ENCODE measurements at regions not wholly inside any gene's neighbourhood (a gene's known extent, or its start where the extent isn't known, plus 50 kb on each side); places are given as distances from the start of the nearest gene placed in this dataset.

GRCh38 chr13:57988276-57988675 is 356.7 kb downstream of the PCDH17 start:
- Mint-ChIP-seq H3K36me3 (ENCODE audit: insufficient read depth in 1 of 3, low read depth in 3 of 3) (peaks cover 0 to 4% (median 0%) of the 10 kb centered on the region in 3 experiments; a peak in 2 of 7 replicates), H3K4me3 (no peak overlapping the region), H3K4me1 (no peaks in the 10 kb centered on the region), H3K27me3 (ENCODE audit: low read depth) (no peaks in the 10 kb centered on the region), H3K27ac (no peak overlapping the region), H3K9me3 (peaks cover 0 to 2% of the 10 kb centered on the region in 2 experiments; a peak in 2 of 5 replicates)
- Histone ChIP-seq H3T11ph (ENCODE audit: low read length) (no peak overlapping the region), H4K8ac (replicated peaks; ENCODE audit: insufficient read length, low read depth, low read length) (no peak overlapping the region), H3K56ac (ENCODE audit: insufficient read length, low read depth, low read length) (no peak overlapping the region), H3K27me3 (ENCODE audit: insufficient read depth, low read length) (no peaks in the 10 kb centered on the region), H2BK12ac (ENCODE audit: insufficient read length, low read depth, low read length) (no peak overlapping the region), H4K20me1 (ENCODE audit: control insufficient read depth, insufficient read depth, insufficient read length) (no peaks in the 10 kb centered on the region), H3K23me2 (ENCODE audit: insufficient read length, low read depth, low read length, poor library complexity, severe bottlenecking) (no peaks in the 10 kb centered on the region), H3K23ac (ENCODE audit: insufficient read length, low read depth, low read length) (no peak overlapping the region), H3K4ac (ENCODE audit: low read depth, low read length) (no peak overlapping the region), H3K14ac (ENCODE audit: insufficient read depth, low read length) (no peak overlapping the region), H3K4me1 (ENCODE audit: insufficient read depth, low read length) (no peaks in the 10 kb centered on the region), H2BK20ac (ENCODE audit: low read depth, low read length, poor library complexity, severe bottlenecking) (no peak overlapping the region), H3K27ac (ENCODE audit: insufficient read length, low read depth, low read length) (no peak overlapping the region), H2AK5ac (ENCODE audit: insufficient read length, low read length) (no peak overlapping the region), H3K4me2 (ENCODE audit: insufficient read depth, insufficient read length, low read length) (no peak overlapping the region), H4K5ac (ENCODE audit: insufficient read length, low read depth, low read length) (no peak overlapping the region), H2BK5ac (ENCODE audit: insufficient read length, low read length) (no peak overlapping the region), H2BK15ac (ENCODE audit: low read depth, low read length) (no peak overlapping the region), H4K91ac (ENCODE audit: insufficient read length, low read depth, low read length) (no peak overlapping the region), H3K79me1 (ENCODE audit: insufficient read depth, low read depth, low read length, poor library complexity, severe bottlenecking) (no peaks in the 10 kb centered on the region), H3K18ac (ENCODE audit: insufficient read length, low read depth, low read length) (no peak overlapping the region), H3K79me2 (ENCODE audit: insufficient read depth, low read length) (no peaks in the 10 kb centered on the region), H2AFZ (ENCODE audit: low read length) (no peak overlapping the region), H3K9me3 (ENCODE audit: control insufficient read depth, low read depth, low read length) (no peaks in the 10 kb centered on the region), H2BK120ac (ENCODE audit: low read depth, low read length, poor library complexity, severe bottlenecking) (no peak overlapping the region), H3K9ac (ENCODE audit: extremely low read depth, insufficient read length, low read length) (no peak overlapping the region)
- TF ChIP-seq CTCF (conservative IDR thresholded peaks at IDR 0.05) = no peak
- WGBS (ENCODE audit: extremely low coverage, insufficient read length, low lambda C conversion rate) = no CpG with 5 or more reads among the region's 2 CpGs
- no peak for DNase-seq
